H9 (cell line): ENCODE measurements at regions not wholly inside any gene's neighbourhood (a gene's known extent, or its start where the extent isn't known, plus 50 kb on each side); places are given as distances from the start of the nearest gene placed in this dataset.

ENCODE experiments used
- DNase-seq: peaks from one replicate; pipeline ENCODE4 v3.0.0-alpha.2; 2017
- H2AFZ ChIP-seq: one replicate; pipeline ENCODE4 v1.6.1; 2013; ENCODE audit warnings: mild to moderate bottlenecking, low read length, control low read depth, moderate library complexity
- H2AK5ac ChIP-seq: 2 replicates; pipeline ENCODE4 v1.6.1; 2013; ENCODE audit warnings: low read length, control low read depth, mixed read lengths; ENCODE audit not compliant: insufficient read length
- H2BK120ac ChIP-seq: one replicate; pipeline ENCODE4 v1.6.1; 2013; ENCODE audit warnings: low read depth, mild to moderate bottlenecking, low read length, control low read depth, inconsistent platforms; ENCODE audit not compliant: poor library complexity, severe bottlenecking
- H2BK12ac ChIP-seq: 2 replicates; pipeline ENCODE4 v1.6.1; 2013; ENCODE audit warnings: low read length, control low read depth, mixed read lengths, low read depth; ENCODE audit not compliant: insufficient read length
- H2BK15ac ChIP-seq: 2 replicates; pipeline ENCODE4 v1.6.1; 2013; ENCODE audit warnings: low read depth, low read length, control low read depth
- H2BK20ac ChIP-seq: one replicate; pipeline ENCODE4 v1.6.1; 2013; ENCODE audit warnings: low read depth, mild to moderate bottlenecking, low read length, control low read depth, inconsistent platforms; ENCODE audit not compliant: poor library complexity, severe bottlenecking
- H2BK5ac ChIP-seq: 2 replicates; pipeline ENCODE4 v1.6.1; 2013; ENCODE audit warnings: low read length, control low read depth, mixed read lengths; ENCODE audit not compliant: insufficient read length
- H3K14ac ChIP-seq: 2 replicates; pipeline ENCODE4 v1.6.1; 2013; ENCODE audit warnings: low read length, control low read depth; ENCODE audit not compliant: insufficient read depth
- H3K18ac ChIP-seq: 2 replicates; pipeline ENCODE4 v1.6.1; 2013; ENCODE audit warnings: low read depth, mild to moderate bottlenecking, mixed read lengths, low read length, control low read depth; ENCODE audit not compliant: insufficient read length
- H3K23ac ChIP-seq: 2 replicates; pipeline ENCODE4 v1.6.1; 2013; ENCODE audit warnings: low read length, control low read depth, mixed read lengths, low read depth; ENCODE audit not compliant: insufficient read length
- H3K23me2 ChIP-seq: 2 replicates; pipeline ENCODE4 v1.6.1; 2013; ENCODE audit warnings: low read depth, mild to moderate bottlenecking, mixed read lengths, low read length, control low read depth; ENCODE audit not compliant: insufficient read length, poor library complexity, severe bottlenecking
- H3K27ac ChIP-seq: 2 replicates; pipeline ENCODE4 v1.5.1; 2013; ENCODE audit warnings: low read length, control low read depth, mixed read lengths, low read depth; ENCODE audit not compliant: insufficient read length
- H3K27me3 ChIP-seq: 2 replicates; pipeline ENCODE4 v1.6.1; 2013; ENCODE audit warnings: low read length, control low read depth, inconsistent platforms; ENCODE audit not compliant: insufficient read depth
- H3K4ac ChIP-seq: 2 replicates; pipeline ENCODE4 v1.6.1; 2013; ENCODE audit warnings: low read depth, mild to moderate bottlenecking, control low read depth, inconsistent platforms, low read length, moderate library complexity
- H3K4me1 ChIP-seq: 2 replicates; pipeline ENCODE4 v1.6.1; 2013; ENCODE audit warnings: low read length, control low read depth, inconsistent platforms; ENCODE audit not compliant: insufficient read depth
- H3K4me2 ChIP-seq: 2 replicates; pipeline ENCODE4 v1.6.1; 2013; ENCODE audit warnings: low read length, control low read depth, mixed read lengths; ENCODE audit not compliant: insufficient read length, insufficient read depth
- H3K56ac ChIP-seq: 2 replicates; pipeline ENCODE4 v1.6.1; 2013; ENCODE audit warnings: low read depth, mild to moderate bottlenecking, mixed read lengths, low read length, control low read depth; ENCODE audit not compliant: insufficient read length
- H3K79me1 ChIP-seq: 2 replicates; pipeline ENCODE4 v1.6.1; 2013; ENCODE audit warnings: low read depth, mild to moderate bottlenecking, moderate library complexity, low read length, control low read depth, inconsistent platforms; ENCODE audit not compliant: insufficient read depth, poor library complexity, severe bottlenecking
- H3K79me2 ChIP-seq: 2 replicates; pipeline ENCODE4 v1.6.1; 2013; ENCODE audit warnings: low read length, control low read depth, inconsistent platforms; ENCODE audit not compliant: insufficient read depth
- H3K9ac ChIP-seq: 2 replicates; pipeline ENCODE4 v1.6.1; 2013; ENCODE audit warnings: low read length, control low read depth, mixed read lengths; ENCODE audit not compliant: insufficient read length; ENCODE audit errors: extremely low read depth
- H3K9me3 ChIP-seq: one replicate; pipeline ENCODE4 v1.6.1; 2013; ENCODE audit warnings: low read depth, low read length, inconsistent platforms; ENCODE audit not compliant: control insufficient read depth
- H3T11ph ChIP-seq: one replicate; pipeline ENCODE4 v1.6.1; 2013; ENCODE audit warnings: mild to moderate bottlenecking, low read length, control low read depth, inconsistent platforms
- H4K20me1 ChIP-seq: one replicate; pipeline ENCODE4 v1.6.1; 2013; ENCODE audit not compliant: control insufficient read depth, insufficient read length, insufficient read depth
- H4K5ac ChIP-seq: 2 replicates; pipeline ENCODE4 v1.6.1; 2013; ENCODE audit warnings: low read depth, mild to moderate bottlenecking, mixed read lengths, low read length, control low read depth; ENCODE audit not compliant: insufficient read length
- H4K8ac ChIP-seq: replicated peaks from 2 replicates; pipeline ENCODE4 v1.6.1; 2013; ENCODE audit warnings: low read length, control low read depth, mixed read lengths, low read depth; ENCODE audit not compliant: insufficient read length
- H4K91ac ChIP-seq: 2 replicates; pipeline ENCODE4 v1.6.1; 2013; ENCODE audit warnings: low read depth, mild to moderate bottlenecking, moderate library complexity, mixed read lengths, low read length, control low read depth; ENCODE audit not compliant: insufficient read length
- H3K27ac Mint-ChIP-seq, 3 experiments: 2 replicates in 2 of 3; 3 replicates in 1 of 3; pipeline ENCODE4 v1.8.0; 2020 to 2021; ENCODE audit warnings: mixed read lengths in 3 of 3, mild to moderate bottlenecking in 1 of 3, moderate library complexity in 1 of 3
- H3K27me3 Mint-ChIP-seq: 2 replicates; pipeline ENCODE4 v1.8.0; 2021; ENCODE audit warnings: low read depth, mild to moderate bottlenecking, moderate library complexity, mixed read lengths
- H3K36me3 Mint-ChIP-seq, 3 experiments: 2 replicates in 2 of 3; 3 replicates in 1 of 3; pipeline ENCODE4 v1.8.0; 2020 to 2021; ENCODE audit warnings: low read depth in 3 of 3, mixed read lengths in 3 of 3; ENCODE audit not compliant: insufficient read depth in 1 of 3
- H3K4me1 Mint-ChIP-seq, 2 experiments: 2 replicates each; pipeline ENCODE4 v1.8.0; 2020; ENCODE audit warnings: mixed read lengths in 2 of 2
- H3K4me3 Mint-ChIP-seq, 2 experiments: 2 replicates in 1 of 2; 3 replicates in 1 of 2; pipeline ENCODE4 v1.8.0; 2020 to 2021; ENCODE audit warnings: mild to moderate bottlenecking in 2 of 2, mixed read lengths in 2 of 2, moderate library complexity in 1 of 2
- H3K9me3 Mint-ChIP-seq, 2 experiments: 2 replicates in 1 of 2; 3 replicates in 1 of 2; pipeline ENCODE4 v1.8.0; 2020; ENCODE audit warnings: mild to moderate bottlenecking in 2 of 2, mixed read lengths in 2 of 2, moderate library complexity in 1 of 2
- CTCF ChIP-seq: fragments of 200-600 bp; sonication (generic); conservative IDR thresholded peaks from 3 replicates; pipeline ENCODE4 v1.8.0; 2021; ENCODE audit warnings: antibody characterized with exemption, mild to moderate bottlenecking

GRCh38 chr18:1499265-1499664, 594.6 kb downstream of the ADCYAP1 start:
- no peak overlapping the region for H3K27ac Mint-ChIP-seq
- Histone ChIP-seq H2BK20ac (no peak overlapping the region), H2AK5ac (no peak overlapping the region), H2BK15ac (no peak overlapping the region), H3K27me3 (no peaks in the 10 kb centered on the region; the same call in 1 of the 2 replicates), H3K9me3 (no peaks in the 10 kb centered on the region), H2BK12ac (no peak overlapping the region), H4K91ac (no peak overlapping the region), H3K4me2 (no peak overlapping the region), H3K4me1 (no peaks in the 10 kb centered on the region), H3K18ac (no peak overlapping the region), H3K4ac (no peak overlapping the region), H4K8ac (no peak overlapping the region), H3K14ac (no peak overlapping the region), H3K79me2 (no peaks in the 10 kb centered on the region), H2AFZ (no peak overlapping the region), H3K56ac (no peak overlapping the region), H4K20me1 (no peaks in the 10 kb centered on the region), H3K9ac (no peak overlapping the region), H2BK120ac (no peak overlapping the region), H3T11ph (no peak overlapping the region), H3K27ac (no peak overlapping the region), H3K79me1 (no peaks in the 10 kb centered on the region), H3K23me2 (no peaks in the 10 kb centered on the region), H4K5ac (no peak overlapping the region), H2BK5ac (no peak overlapping the region), H3K23ac (no peak overlapping the region)
- TF ChIP-seq CTCF = peak; percentile 38; the same call in 2 of the 3 replicates
- no peak for DNase-seq
- H3K9me3 Mint-ChIP-seq = peaks cover 17 to 23% of the 10 kb centered on the region in 2 experiments
- H3K4me3 Mint-ChIP-seq = no peak overlapping the region
- no peaks in the 10 kb centered on the region for H3K4me1 Mint-ChIP-seq
- H3K36me3 Mint-ChIP-seq = peaks cover 4 to 17% (median 6%) of the 10 kb centered on the region in 3 experiments; a peak in 4 of 7 replicates
- H3K27me3 Mint-ChIP-seq = no peaks in the 10 kb centered on the region
